ENCODE measurements at regions not wholly inside any gene's neighbourhood (a gene's known extent, or its start where the extent isn't known, plus 50 kb on each side); places are given as distances from the start of the nearest gene placed in this dataset.

- intact Hi-C loops (cut with DNase I, micrococcal nuclease) = no loop called here
- Histone ChIP-seq H3K36me3 (ENCODE audit: low read depth) (no peaks in the 10 kb centered on the region), H3K4me1 (ENCODE audit: low read depth) (no peaks in the 10 kb centered on the region), H3K4me3 (no peak overlapping the region), H3K9me3 (no peaks in the 10 kb centered on the region)
- ATAC-seq (no peak), DNase-seq (no peak)
- TF ChIP-seq CTCF (IDR thresholded peaks at IDR 0.05) = no peak
These were observed 227.7 kb upstream of the PRR16 start for GRCh38 chr5:120236360-120236759.

- no peak for TF ChIP-seq CTCF (IDR thresholded peaks at IDR 0.05)
- H3K4me3 ChIP-seq = no peak overlapping the region
These were observed 225.0 kb upstream of the PRR16 start for GRCh38 chr5:120239086-120239485.

GRCh38 chr5:120240706-120241105 lies 223.4 kb upstream of the PRR16 start:
- no peak for TF ChIP-seq CTCF (IDR thresholded peaks at IDR 0.05)
- H3K9me3 ChIP-seq = no peaks in the 10 kb centered on the region

More at GRCh38 chr5:120239086-120239485, 225.0 kb upstream of the PRR16 start:
- H3K9me3 ChIP-seq = no peaks in the 10 kb centered on the region
- no peak for DNase-seq
- ATAC-seq = no peak
- no peaks in the 10 kb centered on the region for H3K4me1 ChIP-seq (ENCODE audit: low read depth)
- intact Hi-C loops (cut with DNase I, micrococcal nuclease) = no loop called here
- no peaks in the 10 kb centered on the region for H3K36me3 ChIP-seq (ENCODE audit: low read depth)

DNA sequence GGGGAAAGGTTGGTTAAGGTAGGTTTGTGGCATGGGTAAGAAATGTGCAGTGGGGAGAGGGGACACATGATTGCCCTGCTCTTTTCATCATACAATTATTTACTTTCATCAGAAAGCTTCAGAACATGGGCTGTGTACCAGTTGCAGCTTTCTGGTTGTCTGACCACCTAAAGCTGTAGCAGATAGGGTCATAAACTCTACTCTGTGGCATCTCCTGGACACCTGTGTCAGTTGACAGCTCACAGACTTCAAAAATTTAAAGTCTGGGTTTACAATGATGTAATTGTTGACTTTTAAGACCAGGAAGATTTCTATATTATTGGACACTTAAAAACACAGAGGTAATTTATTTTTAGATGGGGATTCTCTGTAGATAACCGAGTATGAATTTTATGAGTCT lies 222.7 kb upstream of the PRR16 start:
- no peak for ATAC-seq
- TF ChIP-seq CTCF (IDR thresholded peaks at IDR 0.05) = no peak
- intact Hi-C loops (cut with DNase I, micrococcal nuclease) = no loop called here
- DNase-seq = no peak
- Histone ChIP-seq H3K4me3 (no peak overlapping the region), H3K9me3 (no peaks in the 10 kb centered on the region), H3K4me1 (ENCODE audit: low read depth) (no peaks in the 10 kb centered on the region), H3K36me3 (ENCODE audit: low read depth) (no peaks in the 10 kb centered on the region)

More at GRCh38 chr5:120240706-120241105, 223.4 kb upstream of the PRR16 start:
- no peaks in the 10 kb centered on the region for H3K4me1 ChIP-seq (ENCODE audit: low read depth)
- no peaks in the 10 kb centered on the region for H3K36me3 ChIP-seq (ENCODE audit: low read depth)
- ATAC-seq = no peak
- DNase-seq = no peak
- no peak overlapping the region for H3K4me3 ChIP-seq
- intact Hi-C loops (cut with DNase I, micrococcal nuclease) = no loop called here

DNA sequence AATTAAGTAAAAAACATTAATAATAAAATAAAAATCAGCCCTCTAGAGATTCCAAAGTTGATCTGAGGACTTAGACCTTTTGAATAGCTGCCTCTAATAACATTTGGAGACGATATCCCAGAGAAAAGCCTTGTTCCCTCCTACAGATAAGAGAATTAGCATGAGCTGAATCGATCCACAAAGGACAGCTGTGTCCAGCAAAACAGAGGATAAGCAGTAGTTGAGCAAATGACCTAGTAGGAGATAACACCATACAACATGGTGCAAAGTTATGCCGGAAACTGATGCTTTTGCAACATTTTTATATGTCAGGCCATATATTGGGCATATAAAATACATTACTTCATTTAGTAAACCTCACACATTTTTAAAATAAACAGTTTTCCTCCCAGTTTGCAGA lies 212.2 kb upstream of the PRR16 start:
- no peaks in the 10 kb centered on the region for H3K9me3 ChIP-seq
- intact Hi-C loops (cut with DNase I, micrococcal nuclease) = no loop called here
- ATAC-seq (no peak), DNase-seq (no peak)
- no peaks in the 10 kb centered on the region for H3K36me3 ChIP-seq (ENCODE audit: low read depth)
- no peaks in the 10 kb centered on the region for H3K4me1 ChIP-seq (ENCODE audit: low read depth)
- no peak for TF ChIP-seq CTCF (IDR thresholded peaks at IDR 0.05)
- H3K4me3 ChIP-seq = no peak overlapping the region

DNA sequence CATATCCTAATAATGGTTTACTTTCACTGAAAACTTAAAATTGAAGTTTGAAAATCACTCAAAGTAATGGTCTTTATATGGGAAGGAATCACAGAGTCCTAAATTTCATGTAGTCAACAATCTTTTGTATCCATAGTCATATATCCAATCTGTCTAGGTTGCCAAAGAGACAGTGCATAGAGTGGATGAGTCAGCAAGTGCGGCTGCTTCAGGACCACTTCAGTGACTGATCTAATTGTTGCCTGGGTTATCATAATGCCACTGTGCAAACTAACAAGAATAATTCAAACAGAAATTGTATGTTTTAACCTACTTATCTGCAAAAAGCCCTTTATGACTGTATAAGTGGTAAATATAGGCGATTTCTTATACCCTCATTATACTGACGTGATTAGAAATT lies 211.3 kb upstream of the PRR16 start:
- no peak overlapping the region for H3K4me3 ChIP-seq
- H3K36me3 ChIP-seq (ENCODE audit: low read depth) = no peaks in the 10 kb centered on the region
- intact Hi-C loops (cut with DNase I, micrococcal nuclease) = no loop called here
- TF ChIP-seq CTCF (IDR thresholded peaks at IDR 0.05) = no peak
- ATAC-seq = no peak
- DNase-seq = no peak
- no peaks in the 10 kb centered on the region for H3K4me1 ChIP-seq (ENCODE audit: low read depth)
- H3K9me3 ChIP-seq = no peaks in the 10 kb centered on the region

Measured in mucosa of descending colon (tissue), 3 donors.